ENCODE measurements at regions not wholly inside any gene's neighbourhood (a gene's known extent, or its start where the extent isn't known, plus 50 kb on each side); places are given as distances from the start of the nearest gene placed in this dataset.

DNA sequence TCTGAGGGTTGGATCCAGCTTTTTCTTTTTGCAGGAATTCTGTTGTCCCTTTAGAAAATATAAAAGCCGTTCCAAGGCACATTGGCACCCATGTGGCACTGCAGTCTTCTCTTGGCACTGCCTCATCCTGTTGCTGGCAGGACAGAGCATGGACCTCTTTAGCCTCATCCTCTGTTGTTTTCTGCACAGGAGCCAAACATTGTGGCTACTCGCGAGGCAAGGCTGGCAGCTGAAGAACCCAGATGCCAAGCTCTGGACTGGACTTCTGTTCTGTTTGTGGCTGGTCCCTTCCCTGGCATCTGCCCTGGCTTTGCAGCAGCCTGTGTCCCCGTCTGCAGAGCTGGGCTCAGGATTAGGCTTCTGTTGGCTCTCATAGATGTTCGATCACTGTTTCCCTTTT is 224.7 kb upstream of the TBC1D5 start:
- no peaks in the 10 kb centered on the region for H3K27me3 Mint-ChIP-seq (ENCODE audit: low read depth)

DNA sequence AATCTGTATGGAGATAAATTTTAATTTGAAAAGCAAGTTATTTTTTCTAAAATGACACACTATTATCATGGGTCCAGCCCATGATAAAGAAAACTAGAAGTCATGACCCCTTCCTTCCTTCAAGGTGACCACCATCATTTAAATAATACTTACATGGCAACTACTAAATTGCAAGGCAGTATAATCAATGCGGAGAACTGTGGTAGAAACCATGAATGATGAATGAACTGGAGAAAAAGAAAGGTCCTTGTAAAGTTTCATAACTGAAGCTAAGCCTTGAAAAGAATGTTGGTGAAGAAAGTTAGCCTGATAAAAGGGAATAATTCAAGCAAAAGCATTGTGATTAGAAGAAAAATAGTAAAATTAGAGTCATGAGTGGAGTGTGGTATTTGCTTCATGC is 222.9 kb upstream of the TBC1D5 start:
- no peaks in the 10 kb centered on the region for H3K27me3 Mint-ChIP-seq (ENCODE audit: low read depth)
- DNase-seq (ENCODE audit: low spot score), result no peak
- H3K4me1 Mint-ChIP-seq (ENCODE audit: low read depth), result no peaks in the 10 kb centered on the region
- no peak overlapping the region for H3K4me3 Mint-ChIP-seq (ENCODE audit: unreplicated experiment)
- H3K9me3 Mint-ChIP-seq (ENCODE audit: low read depth), result no peaks in the 10 kb centered on the region
- no peak overlapping the region for H3K27ac Mint-ChIP-seq (ENCODE audit: unreplicated experiment)
- no peaks in the 10 kb centered on the region for H3K36me3 Mint-ChIP-seq (ENCODE audit: low read depth)
- TF ChIP-seq, protein P1, sequence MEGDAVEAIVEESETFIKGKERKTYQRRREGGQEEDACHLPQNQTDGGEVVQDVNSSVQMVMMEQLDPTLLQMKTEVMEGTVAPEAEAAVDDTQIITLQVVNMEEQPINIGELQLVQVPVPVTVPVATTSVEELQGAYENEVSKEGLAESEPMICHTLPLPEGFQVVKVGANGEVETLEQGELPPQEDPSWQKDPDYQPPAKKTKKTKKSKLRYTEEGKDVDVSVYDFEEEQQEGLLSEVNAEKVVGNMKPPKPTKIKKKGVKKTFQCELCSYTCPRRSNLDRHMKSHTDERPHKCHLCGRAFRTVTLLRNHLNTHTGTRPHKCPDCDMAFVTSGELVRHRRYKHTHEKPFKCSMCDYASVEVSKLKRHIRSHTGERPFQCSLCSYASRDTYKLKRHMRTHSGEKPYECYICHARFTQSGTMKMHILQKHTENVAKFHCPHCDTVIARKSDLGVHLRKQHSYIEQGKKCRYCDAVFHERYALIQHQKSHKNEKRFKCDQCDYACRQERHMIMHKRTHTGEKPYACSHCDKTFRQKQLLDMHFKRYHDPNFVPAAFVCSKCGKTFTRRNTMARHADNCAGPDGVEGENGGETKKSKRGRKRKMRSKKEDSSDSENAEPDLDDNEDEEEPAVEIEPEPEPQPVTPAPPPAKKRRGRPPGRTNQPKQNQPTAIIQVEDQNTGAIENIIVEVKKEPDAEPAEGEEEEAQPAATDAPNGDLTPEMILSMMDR (IDR thresholded peaks at IDR 0.05), result no peak

More for the DNA sequence above, 224.7 kb upstream of the TBC1D5 start:
- no peak for DNase-seq (ENCODE audit: low spot score)
- H3K4me1 Mint-ChIP-seq (ENCODE audit: low read depth), result no peaks in the 10 kb centered on the region
- no peaks in the 10 kb centered on the region for H3K36me3 Mint-ChIP-seq (ENCODE audit: low read depth)
- no peak overlapping the region for H3K4me3 Mint-ChIP-seq (ENCODE audit: unreplicated experiment)
- H3K9me3 Mint-ChIP-seq (ENCODE audit: low read depth), result no peaks in the 10 kb centered on the region
- TF ChIP-seq, protein P1 (IDR thresholded peaks at IDR 0.05), result no peak
- no peak overlapping the region for H3K27ac Mint-ChIP-seq (ENCODE audit: unreplicated experiment)

DNA sequence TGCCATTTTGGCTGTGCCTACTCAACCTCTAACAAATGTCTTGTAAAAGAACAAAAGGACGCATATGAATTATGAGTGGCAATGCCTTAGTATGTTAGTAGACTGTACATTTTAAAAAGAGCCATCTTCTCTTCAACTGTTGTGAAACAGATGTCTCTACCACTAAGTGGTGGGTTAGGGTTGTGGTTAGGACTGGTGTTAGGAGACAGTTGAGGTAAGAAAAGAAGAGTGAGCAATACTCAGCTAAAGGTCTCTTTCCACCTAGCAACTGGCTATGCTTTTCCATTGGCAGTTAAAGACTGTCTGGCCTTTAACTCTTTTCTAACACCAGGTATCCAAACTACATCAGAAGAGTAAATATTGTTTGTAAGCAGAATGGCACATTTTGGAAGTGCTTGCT is 221.7 kb upstream of the TBC1D5 start:
- Mint-ChIP-seq H3K36me3 (ENCODE audit: low read depth) (no peaks in the 10 kb centered on the region), H3K27me3 (ENCODE audit: low read depth) (no peaks in the 10 kb centered on the region), H3K9me3 (ENCODE audit: low read depth) (no peaks in the 10 kb centered on the region), H3K4me3 (ENCODE audit: unreplicated experiment) (no peak overlapping the region), H3K4me1 (ENCODE audit: low read depth) (no peaks in the 10 kb centered on the region), H3K27ac (ENCODE audit: unreplicated experiment) (no peak overlapping the region)
- TF ChIP-seq, protein P1 (IDR thresholded peaks at IDR 0.05), result no peak
- no peak for DNase-seq (ENCODE audit: low spot score)

DNA sequence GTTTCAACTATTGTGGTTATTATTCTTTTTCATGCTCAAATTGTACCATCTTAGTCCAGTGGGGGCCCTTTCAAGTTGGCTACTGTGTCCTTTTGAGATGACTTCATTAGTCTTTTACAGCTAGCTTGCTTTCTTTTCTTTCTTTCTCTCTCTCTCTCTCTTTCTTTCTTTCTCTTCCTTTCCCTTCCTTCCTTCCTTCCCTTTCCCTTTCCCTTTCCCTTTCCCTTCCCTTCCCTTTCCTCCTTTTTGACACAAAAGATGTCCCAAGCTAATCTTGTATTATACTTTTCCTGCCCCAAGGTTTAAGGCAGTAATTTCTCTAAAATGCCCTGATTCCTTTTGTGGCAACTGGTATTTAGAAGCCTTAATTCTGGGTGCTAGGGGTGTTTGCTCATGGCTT is 213.0 kb upstream of the TBC1D5 start:
- no peaks in the 10 kb centered on the region for H3K9me3 Mint-ChIP-seq (ENCODE audit: low read depth)
- no peaks in the 10 kb centered on the region for H3K27me3 Mint-ChIP-seq (ENCODE audit: low read depth)
- no peak overlapping the region for H3K27ac Mint-ChIP-seq (ENCODE audit: unreplicated experiment)
- no peak for DNase-seq (ENCODE audit: low spot score)
- TF ChIP-seq, protein P1 (IDR thresholded peaks at IDR 0.05), result no peak
- H3K36me3 Mint-ChIP-seq (ENCODE audit: low read depth), result no peaks in the 10 kb centered on the region
- no peak overlapping the region for H3K4me3 Mint-ChIP-seq (ENCODE audit: unreplicated experiment)
- no peaks in the 10 kb centered on the region for H3K4me1 Mint-ChIP-seq (ENCODE audit: low read depth)

DNA sequence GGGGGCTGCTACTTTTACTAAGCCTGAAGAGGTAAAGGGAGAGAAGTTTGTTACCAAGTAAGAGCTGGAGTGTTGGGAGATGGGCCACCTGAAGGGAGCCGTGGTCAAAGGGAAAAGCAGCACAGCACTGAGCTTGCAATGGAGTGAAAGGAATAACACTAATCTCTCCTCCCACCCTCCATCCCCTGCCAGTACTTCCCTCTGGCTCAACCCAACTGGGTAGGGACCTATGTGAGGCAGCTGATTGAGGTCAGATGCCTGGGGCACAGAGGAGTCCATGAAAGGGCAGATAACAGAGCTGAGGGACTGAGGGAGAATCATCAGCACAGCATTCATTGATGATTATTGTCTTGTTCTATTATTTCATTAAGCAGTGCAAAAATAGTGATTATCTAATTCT is 212.4 kb upstream of the TBC1D5 start:
- H3K4me3 Mint-ChIP-seq (ENCODE audit: unreplicated experiment), result no peak overlapping the region
- H3K27me3 Mint-ChIP-seq (ENCODE audit: low read depth), result no peaks in the 10 kb centered on the region
- TF ChIP-seq, protein P1 (IDR thresholded peaks at IDR 0.05), result no peak
- no peak for DNase-seq (ENCODE audit: low spot score)
- H3K27ac Mint-ChIP-seq (ENCODE audit: unreplicated experiment), result no peak overlapping the region
- no peaks in the 10 kb centered on the region for H3K4me1 Mint-ChIP-seq (ENCODE audit: low read depth)
- H3K36me3 Mint-ChIP-seq (ENCODE audit: low read depth), result no peaks in the 10 kb centered on the region
- no peaks in the 10 kb centered on the region for H3K9me3 Mint-ChIP-seq (ENCODE audit: low read depth)

All from chondrocyte (in vitro differentiated cells).